ENCODE measurements at regions not wholly inside any gene's neighbourhood (a gene's known extent, or its start where the extent isn't known, plus 50 kb on each side); places are given as distances from the start of the nearest gene placed in this dataset.
"Not testable (repeated sequence)": the region's sequence is repeated elsewhere in the genome, so short reads cannot be mapped to it uniquely, and the experiment has no call there.

DNA sequence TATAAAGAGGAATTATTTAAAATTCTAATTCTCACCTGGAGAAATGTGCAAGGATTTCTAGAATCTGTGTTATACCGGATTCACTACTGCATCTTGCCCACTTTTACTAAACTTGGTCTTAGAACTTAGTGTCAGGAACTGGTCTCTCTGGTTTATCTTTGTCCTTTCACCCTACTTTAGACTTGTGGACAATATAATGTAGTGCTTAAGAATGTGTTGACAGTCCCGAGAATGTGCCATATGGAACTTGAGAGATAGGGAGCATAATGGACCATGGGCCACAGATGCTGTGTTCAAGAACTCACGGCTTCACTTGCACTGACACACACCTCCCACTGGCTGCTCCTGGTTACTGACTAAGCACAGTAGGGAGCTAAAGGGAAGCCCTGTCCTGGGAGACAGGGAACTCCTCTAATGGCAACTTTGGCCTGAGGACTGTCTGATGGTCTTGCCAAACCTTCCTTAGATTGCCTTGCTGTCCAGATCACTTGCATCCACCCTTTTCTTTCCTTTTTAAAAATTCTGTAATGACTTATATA is 476.0 kb upstream of the CHD1 start:
- DNase-seq, result not testable (repeated sequence)

DNA sequence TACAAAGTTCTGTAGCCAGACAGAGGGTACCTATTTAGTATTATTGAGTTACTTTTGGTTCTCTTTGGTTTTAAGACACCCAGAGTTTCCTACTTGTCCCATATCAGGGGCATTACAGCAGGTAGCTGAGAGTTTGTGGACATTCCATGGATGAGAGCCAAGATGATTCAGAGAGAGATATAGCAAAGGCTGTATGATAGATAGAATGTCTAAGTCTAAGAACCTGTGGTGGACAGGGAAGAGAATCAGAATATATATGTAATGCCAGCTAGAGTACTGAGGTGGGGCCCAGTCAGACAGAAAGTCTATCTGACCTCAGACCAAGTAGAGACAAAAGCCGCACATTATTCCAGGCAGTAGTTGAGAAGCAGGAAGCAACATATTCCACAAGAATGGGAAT is 471.8 kb upstream of the CHD1 start:
- not testable (repeated sequence) for DNase-seq

DNA sequence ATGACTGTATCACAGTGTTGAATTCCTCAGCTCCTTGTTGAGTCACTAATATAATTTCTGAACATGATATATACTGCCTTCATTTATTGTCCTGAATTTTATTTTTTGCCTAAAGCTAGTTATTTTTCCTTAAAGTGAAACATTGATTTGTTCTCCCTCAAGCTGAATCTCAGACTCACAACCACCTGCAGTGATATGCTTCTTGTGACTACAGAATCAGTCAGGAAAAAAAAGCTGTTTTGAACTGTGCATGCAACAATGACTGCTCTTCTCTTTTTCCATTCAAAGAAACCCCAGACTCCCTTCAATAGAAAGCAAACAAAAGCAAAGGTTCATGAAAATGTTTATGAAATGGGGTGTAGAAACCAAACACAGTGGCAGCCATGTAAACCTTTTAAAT is 470.2 kb upstream of the CHD1 start:
- no peak for DNase-seq

GRCh38 chr5:99386406-99387077 is 457.7 kb upstream of the CHD1 start:
- DNase-seq, result no peak

- no peak for DNase-seq
These were observed 450.4 kb upstream of the CHD1 start for GRCh38 chr5:99379187-99379586.

DNA sequence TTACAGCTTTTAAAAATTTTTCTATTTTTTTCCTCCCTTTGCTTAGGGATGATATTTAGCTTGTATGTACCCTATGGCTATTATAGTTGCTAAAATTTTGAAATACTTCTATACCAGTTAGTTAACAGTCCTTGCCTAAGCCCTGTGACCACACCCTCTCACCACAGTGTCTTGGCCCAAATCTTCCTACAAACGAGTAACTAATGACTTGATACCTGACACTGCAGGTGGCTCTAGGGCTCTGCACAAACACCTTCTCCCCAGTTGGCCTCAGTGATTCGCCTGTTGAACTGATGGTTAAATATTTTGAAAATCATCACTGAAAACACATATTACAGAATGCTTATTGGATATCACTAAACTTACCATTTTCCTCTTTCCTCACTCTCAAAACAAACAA is 449.6 kb upstream of the CHD1 start:
- DNase-seq, result no peak

DNA sequence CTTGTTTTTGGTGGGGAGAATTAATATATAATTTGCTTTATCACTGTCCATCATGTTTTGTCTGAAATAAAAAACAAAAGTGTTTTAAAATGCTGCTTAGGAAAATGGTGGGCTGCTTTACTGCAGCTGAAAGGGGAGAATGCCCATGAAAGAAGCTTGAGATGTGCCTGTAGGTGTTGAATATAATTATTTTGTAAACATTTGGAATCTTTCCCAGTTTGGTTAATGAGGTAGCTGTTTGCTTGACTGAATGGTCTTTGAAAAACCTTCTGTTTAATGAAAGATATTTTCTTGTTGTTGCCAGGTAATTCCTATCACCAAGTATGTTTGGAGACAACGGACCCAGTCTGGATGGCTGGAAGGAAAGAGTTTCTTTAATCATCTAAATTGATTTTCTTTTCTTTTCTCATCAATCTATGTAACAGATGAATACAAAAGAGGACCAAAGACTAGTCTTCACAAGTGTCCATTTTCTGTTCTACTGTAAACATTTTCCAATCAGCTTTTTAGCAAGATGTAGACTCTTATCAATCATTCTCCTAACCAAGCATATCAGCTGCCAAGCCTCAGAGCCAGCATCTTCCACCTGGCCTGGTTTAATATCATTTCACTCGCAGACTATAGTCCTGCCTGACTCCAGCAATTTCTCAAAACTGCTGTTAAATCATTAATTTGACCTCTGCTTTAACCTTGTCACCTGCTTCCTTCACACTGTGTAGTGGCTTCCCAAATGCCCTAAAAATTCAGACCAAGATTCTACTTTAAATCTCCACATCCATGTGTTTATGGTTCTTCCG is 441.2 kb upstream of the CHD1 start:
- peak; percentile 72 for DNase-seq

DNA sequence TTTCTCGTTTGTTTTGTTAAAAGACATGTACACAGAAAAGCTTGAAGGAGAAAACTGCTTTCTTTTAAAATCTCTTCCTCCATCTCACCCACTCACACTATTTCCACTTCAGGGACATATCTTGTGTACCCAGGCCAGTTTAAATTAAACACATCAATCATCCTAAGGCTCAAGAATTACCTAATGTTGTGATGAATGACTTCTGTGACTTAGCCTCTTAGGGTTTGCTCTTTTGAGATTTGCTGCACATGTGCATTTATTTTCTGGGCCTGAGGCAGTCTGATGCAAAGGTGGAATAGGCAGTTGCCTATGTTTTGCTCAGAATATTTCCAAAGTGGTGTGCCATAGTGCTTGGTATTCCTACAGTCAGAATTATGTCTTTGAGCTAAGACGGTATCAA is 439.9 kb upstream of the CHD1 start:
- DNase-seq, result peak; percentile 3

GRCh38 chr5:99355881-99356280 is 427.1 kb upstream of the CHD1 start:
- no peak for DNase-seq

DNA sequence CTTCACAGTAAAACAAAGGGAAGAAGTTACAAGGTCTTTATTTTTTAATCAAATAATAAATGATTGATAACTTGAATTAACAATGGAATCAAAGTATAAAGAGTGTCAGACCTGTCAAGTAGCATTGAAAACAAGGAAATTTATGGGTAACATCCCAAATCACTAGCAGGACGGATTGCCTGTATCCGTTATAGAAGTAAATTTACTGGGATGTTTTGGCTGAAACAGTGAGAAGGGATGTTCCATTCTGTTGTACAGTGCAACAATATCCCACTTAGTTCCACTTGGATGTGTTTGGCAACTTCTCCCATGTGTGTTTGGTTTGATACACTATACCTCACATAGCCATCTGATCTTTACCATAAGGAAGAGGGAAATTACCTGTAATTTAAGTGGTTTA is 421.0 kb upstream of the CHD1 start:
- DNase-seq, result peak; percentile 2

- no peak for DNase-seq
These were observed 419.8 kb upstream of the CHD1 start for GRCh38 chr5:99348597-99348996.

DNA sequence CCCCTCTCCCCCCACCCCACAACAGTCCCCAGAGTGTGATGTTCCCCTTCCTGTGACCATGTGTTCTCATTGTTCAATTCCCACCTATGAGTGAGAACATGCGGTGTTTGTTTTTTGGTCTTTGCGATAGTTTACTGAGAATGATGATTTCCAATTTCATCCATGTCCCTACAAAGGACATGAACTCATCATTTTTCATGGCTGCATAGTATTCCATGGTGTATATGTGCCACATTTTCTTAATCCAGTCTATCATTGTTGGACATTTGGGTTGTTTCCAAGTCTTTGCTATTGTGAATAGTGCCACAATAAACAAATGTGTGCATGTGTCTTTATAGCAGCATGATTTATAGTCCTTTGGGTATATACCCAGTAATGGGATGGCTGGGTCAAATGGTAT is 411.0 kb upstream of the CHD1 start:
- DNase-seq, result not testable (repeated sequence)

- no peak for DNase-seq
These were observed 406.1 kb upstream of the CHD1 start for GRCh38 chr5:99334936-99335335.

- peak; percentile 79 for DNase-seq
These were observed 402.3 kb upstream of the CHD1 start for GRCh38 chr5:99331061-99331460.

DNA sequence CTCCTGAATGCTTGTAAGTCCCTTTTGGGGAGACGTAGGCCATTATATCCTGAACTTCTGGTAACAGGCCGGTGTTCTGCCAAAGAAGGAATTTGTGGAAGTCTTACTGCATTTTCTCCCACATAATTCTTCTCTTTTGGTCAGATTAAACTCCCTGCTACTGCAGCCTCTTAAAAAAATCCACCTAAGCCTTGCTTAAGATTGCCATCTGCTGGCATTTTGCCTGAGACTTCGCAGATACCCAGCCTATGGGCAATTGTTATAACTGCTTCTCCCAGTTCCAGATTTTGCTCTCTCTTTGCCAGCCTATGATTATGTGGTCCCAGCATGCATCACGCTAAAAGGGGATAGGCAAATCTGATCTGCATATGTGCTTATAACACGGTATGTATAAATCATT is 391.6 kb upstream of the CHD1 start:
- peak; percentile 5 for DNase-seq

DNA sequence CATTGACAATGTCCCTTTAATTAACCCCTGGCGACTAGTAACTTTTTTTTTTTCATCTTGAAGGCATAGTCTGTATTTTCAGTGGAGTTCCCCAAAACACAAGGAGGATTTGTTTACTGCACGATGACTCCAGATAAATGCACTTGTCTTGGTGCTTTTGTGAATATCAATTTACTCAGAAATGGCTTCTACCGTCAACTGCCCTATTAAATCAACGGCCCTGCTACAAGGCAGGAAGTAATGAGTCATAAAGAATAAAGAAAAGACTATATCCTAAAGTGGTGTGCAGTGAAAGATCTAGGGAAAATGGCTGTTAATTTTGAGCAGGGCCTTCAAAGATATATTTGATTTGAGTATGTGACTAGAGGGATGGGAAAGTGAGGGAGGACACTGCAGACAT is 388.3 kb upstream of the CHD1 start:
- no peak for DNase-seq

GRCh38 chr5:99316484-99316883 is 387.7 kb upstream of the CHD1 start:
- no peak for DNase-seq

DNA sequence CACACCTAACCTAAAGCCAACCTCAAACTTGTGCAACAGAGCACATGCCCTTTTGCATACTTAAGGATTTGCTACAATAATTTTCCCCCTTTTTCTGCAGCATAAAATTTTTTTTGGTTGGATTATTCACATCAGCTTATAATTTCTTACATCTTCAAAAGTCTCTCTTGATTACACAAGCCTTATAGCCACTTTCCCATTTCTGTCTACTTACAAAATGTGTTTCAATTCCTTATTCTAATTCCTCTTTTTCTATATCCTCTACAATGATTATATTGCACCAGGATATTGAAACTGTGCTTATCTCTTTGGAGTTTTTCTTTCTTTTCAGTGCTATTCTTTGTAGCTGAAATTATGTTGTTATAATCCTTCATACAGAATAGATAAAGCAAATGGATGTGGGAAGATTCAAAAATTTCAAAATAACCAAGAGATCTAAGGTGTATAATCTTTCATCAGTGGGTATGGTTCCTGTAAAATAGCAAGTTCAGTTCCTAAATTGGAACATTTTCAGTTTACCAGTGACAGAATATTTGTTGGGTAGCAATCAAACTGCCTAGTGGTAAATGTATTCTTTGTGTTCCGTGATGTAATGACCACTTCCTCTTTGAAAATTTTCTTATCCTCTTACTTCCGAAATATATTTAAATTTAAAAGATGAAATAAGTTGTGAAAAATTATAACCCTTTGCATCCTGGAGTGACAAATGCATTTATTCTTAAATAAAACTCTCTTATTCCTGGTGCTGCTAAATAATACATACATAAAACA is 386.8 kb upstream of the CHD1 start:
- DNase-seq, result no peak

- no peak for DNase-seq
These were observed 385.9 kb upstream of the CHD1 start for GRCh38 chr5:99314721-99315120.

DNA sequence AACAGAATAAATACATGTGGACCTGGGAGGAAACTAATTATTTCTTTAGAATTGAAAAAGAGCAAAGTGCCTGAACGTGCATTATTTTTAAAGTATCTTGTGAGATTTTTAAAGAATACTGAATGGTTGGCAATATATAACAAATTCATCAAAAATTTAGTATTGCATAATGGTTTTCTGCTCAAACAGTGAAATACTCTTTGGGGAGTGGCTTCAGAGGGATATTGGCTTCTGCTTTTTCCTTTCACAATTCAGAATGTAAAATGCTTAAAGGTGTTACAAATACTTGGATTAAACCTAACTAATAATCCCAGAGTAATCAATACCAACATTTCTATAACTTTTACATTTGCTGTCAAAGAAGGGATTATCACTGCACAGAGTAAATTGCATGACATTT is 379.3 kb upstream of the CHD1 start:
- DNase-seq, result no peak

DNA sequence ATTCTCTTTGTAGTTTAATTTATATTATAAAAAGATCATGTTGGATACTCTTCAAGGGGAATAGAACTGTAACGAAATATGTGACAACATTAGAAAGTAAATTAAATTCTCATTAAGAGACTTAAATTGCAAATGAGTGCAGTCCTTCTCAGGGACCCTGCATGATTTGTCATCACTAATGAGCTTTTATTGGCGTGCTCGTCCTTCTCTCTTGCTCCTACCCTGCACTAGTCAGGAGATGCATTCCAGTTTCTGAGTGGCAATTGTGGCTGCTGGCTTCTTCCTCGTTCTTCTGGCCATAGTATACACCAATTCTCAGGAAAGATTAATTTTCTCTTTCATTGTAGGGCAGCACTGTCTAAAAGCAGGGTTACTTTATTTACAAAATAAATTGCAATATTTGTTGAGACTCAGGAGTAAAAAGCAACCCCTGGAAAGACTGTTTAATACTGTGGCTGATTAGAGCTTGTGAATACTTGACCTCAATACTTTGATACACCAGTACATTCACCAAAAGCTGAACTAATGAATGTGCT is 376.3 kb upstream of the CHD1 start:
- no peak for DNase-seq

- peak; percentile 14 for DNase-seq
These were observed 356.8 kb upstream of the CHD1 start for GRCh38 chr5:99285606-99286005.

- no peak for DNase-seq
These were observed 346.3 kb upstream of the CHD1 start for GRCh38 chr5:99275128-99275527.

All from NCI-H146 (cell line).